Panc1 (cell line): ENCODE measurements at regions not wholly inside any gene's neighbourhood (a gene's known extent, or its start where the extent isn't known, plus 50 kb on each side); places are given as distances from the start of the nearest gene placed in this dataset.

ENCODE experiments used
- ATAC-seq: fragments of 200-7000 bp; cut with Tn5 transposase; 2 replicates; pipeline ENCODE4 v1.9.1; 2020; ENCODE audit warnings: mild to moderate bottlenecking, moderate library complexity
- BruUV-seq: library from RNA; stranded (reverse); fragments of 400-500 nt; replicated peaks from 2 replicates; lab custom pipeline; 2021; lab: Mats Ljungman, UMichigan
- CTCF ChIA-PET: fragments of 300-600 bp; sonication (Branson Sonifier 250); formaldehyde crosslinking; loops from one replicate; lab custom pipeline; 2022; ENCODE audit warnings: antibody characterized with exemption; lab: Charles Lee
- POLR2A ChIA-PET: fragments of 300-600 bp; sonication (Branson Sonifier 250); formaldehyde crosslinking; loops from one replicate; lab custom pipeline; 2022; ENCODE audit warnings: antibody characterized with exemption; lab: Charles Lee
- DNase-seq: peaks from one replicate; pipeline ENCODE4 v3.0.0-alpha.2; 2010; ENCODE audit warnings: low read depth, low spot score
- H3K27ac ChIP-seq: 2 replicates; pipeline ENCODE4 v1.5.1; 2011; ENCODE audit warnings: mild to moderate bottlenecking, low read length, inconsistent platforms
- H3K27me3 ChIP-seq: fragments of 200-500 bp; sonication (Bioruptor generic); 2 replicates; pipeline ENCODE4 v1.6.0; 2014; ENCODE audit warnings: low read length, inconsistent platforms; ENCODE audit not compliant: control insufficient read depth, insufficient read depth
- H3K36me3 ChIP-seq: fragments of 200-500 bp; sonication (Bioruptor generic); 2 replicates; pipeline ENCODE4 v1.5.1; 2014; ENCODE audit warnings: inconsistent platforms, mild to moderate bottlenecking, low read length, moderate library complexity; ENCODE audit not compliant: control insufficient read depth, insufficient read depth
- H3K4me1 ChIP-seq: 2 replicates; pipeline ENCODE4 v1.5.1; 2011; ENCODE audit warnings: inconsistent platforms, mild to moderate bottlenecking, low read length, moderate library complexity; ENCODE audit not compliant: control insufficient read depth, insufficient read depth
- H3K4me3 ChIP-seq, 2 experiments: 2 replicates each; pipeline ENCODE4 v1.5.1; 2011 to 2012; ENCODE audit warnings: low read depth in 2 of 2, low read length in 2 of 2, mild to moderate bottlenecking in 2 of 2, inconsistent platforms in 1 of 2, moderate library complexity in 1 of 2
- H3K9me3 ChIP-seq: fragments of 200-500 bp; sonication (Bioruptor generic); 2 replicates; pipeline ENCODE4 v1.5.1; 2014; ENCODE audit warnings: low read depth, mild to moderate bottlenecking, inconsistent platforms, low read length, moderate library complexity; ENCODE audit not compliant: control insufficient read depth, insufficient read depth
- POLR2AphosphoS5 ChIP-seq: IDR thresholded peaks from 2 replicates; pipeline ENCODE4 v1.6.1; 2012; ENCODE audit warnings: mild to moderate bottlenecking, low read depth, low read length, moderate library complexity
- REST ChIP-seq, 2 experiments: IDR thresholded peaks; 2 replicates each; pipeline ENCODE4 v1.6.1; 2011 to 2012; ENCODE audit warnings: low read depth in 2 of 2, control low read depth in 1 of 2, low read length in 1 of 2, mild to moderate bottlenecking in 1 of 2, moderate library complexity in 1 of 2; ENCODE audit not compliant: insufficient read depth in 1 of 2
- SIN3A ChIP-seq: IDR thresholded peaks from 2 replicates; pipeline ENCODE4 v1.6.1; 2012; ENCODE audit warnings: low read depth, mild to moderate bottlenecking, low read length, moderate library complexity, borderline replicate concordance; ENCODE audit not compliant: insufficient read depth
- TCF7L2 ChIP-seq: IDR thresholded peaks from 2 replicates; pipeline ENCODE4 v1.6.1; 2011; ENCODE audit warnings: mild to moderate bottlenecking, low read depth, low read length, inconsistent platforms
- in situ Hi-C: cut with HindIII; loops from 2 replicates; pipeline ENCODE4 v1.10.0; 2016; ENCODE audit warnings: low sequenced_read_pairs, low pct_unique_long_range_greater_than_20kb
- intact Hi-C: fragments of 100-400 bp; cut with micrococcal nuclease; formaldehyde crosslinking; loops from one replicate; pipeline ENCODE4 v1.10.0; 2022; ENCODE audit not compliant: unreplicated experiment
- TF ChIP-seq, protein P1 (sequence below): fragments of 450-650 bp; IDR thresholded peaks from 2 replicates; pipeline ENCODE4 v1.5.1; 2017; ENCODE audit warnings: mild to moderate bottlenecking

DNA sequence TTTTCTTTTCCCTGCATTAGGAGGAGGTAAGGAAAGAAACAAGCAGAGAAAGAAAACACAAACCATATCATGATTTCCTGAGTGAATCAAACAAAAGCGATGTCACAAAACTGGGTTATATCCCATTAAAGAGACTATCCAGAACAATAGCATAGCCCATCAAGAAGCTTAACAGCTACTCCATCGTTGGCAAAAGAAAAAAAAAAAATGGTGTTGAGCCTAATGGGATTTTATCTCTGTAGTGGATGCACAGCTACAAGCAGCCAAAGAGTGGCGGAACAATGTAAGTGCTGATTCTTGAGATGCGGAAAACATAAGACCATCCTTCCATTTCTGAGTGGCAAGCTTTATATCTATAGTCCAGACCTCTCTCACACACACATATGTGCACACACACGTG lies 106.2 kb upstream of the NRSN1 start:
- Histone ChIP-seq H3K9me3 (no peaks in the 10 kb centered on the region), H3K4me3 (no peak overlapping the region), H3K27me3 (no peaks in the 10 kb centered on the region), H3K36me3 (no peaks in the 10 kb centered on the region), H3K27ac (no peak overlapping the region), H3K4me1 (no peaks in the 10 kb centered on the region)
- TF ChIP-seq TCF7L2 (no peak), REST (IDR thresholded peaks at IDR 0.05; ENCODE audit: insufficient read depth in 1 of 2, low read depth in 2 of 2, low read length in 1 of 2) (no peak), POLR2AphosphoS5 (no peak), SIN3A (no peak)
- TF ChIP-seq, protein P1, sequence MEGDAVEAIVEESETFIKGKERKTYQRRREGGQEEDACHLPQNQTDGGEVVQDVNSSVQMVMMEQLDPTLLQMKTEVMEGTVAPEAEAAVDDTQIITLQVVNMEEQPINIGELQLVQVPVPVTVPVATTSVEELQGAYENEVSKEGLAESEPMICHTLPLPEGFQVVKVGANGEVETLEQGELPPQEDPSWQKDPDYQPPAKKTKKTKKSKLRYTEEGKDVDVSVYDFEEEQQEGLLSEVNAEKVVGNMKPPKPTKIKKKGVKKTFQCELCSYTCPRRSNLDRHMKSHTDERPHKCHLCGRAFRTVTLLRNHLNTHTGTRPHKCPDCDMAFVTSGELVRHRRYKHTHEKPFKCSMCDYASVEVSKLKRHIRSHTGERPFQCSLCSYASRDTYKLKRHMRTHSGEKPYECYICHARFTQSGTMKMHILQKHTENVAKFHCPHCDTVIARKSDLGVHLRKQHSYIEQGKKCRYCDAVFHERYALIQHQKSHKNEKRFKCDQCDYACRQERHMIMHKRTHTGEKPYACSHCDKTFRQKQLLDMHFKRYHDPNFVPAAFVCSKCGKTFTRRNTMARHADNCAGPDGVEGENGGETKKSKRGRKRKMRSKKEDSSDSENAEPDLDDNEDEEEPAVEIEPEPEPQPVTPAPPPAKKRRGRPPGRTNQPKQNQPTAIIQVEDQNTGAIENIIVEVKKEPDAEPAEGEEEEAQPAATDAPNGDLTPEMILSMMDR, result no peak
- BruUV-seq, result no TSS peak
- ATAC-seq (no peak), DNase-seq (no peak)
- ChIA-PET POLR2A (no interaction called here), CTCF (no interaction called here)
- intact Hi-C loops, result no loop called here
- in situ Hi-C loops, result no loop called here

GRCh38 chr6:24026050-24026449 lies 100.0 kb upstream of the NRSN1 start:
- Histone ChIP-seq H3K4me3 (no peak overlapping the region), H3K27ac (no peak overlapping the region), H3K9me3 (peaks cover 3% of the 10 kb centered on the region; the same call in 1 of the 2 replicates), H3K27me3 (no peaks in the 10 kb centered on the region), H3K36me3 (no peaks in the 10 kb centered on the region), H3K4me1 (no peaks in the 10 kb centered on the region)
- POLR2A ChIA-PET, result no interaction called here
- BruUV-seq, result no TSS peak
- ATAC-seq, result no peak
- intact Hi-C loops, result no loop called here
- DNase-seq, result no peak
- CTCF ChIA-PET, result interaction anchor here (0.7 kb wide), 1 partner anchor 339 kb away, joined by 3 read pairs; no protein-coding TSS in a partner anchor
- TF ChIP-seq REST (IDR thresholded peaks at IDR 0.05; ENCODE audit: insufficient read depth in 1 of 2, low read depth in 2 of 2, low read length in 1 of 2) (no peak), POLR2AphosphoS5 (no peak), SIN3A (no peak), TCF7L2 (no peak)
- TF ChIP-seq, protein P1, result no peak
- in situ Hi-C loops, result no loop called here
